ENCODE measurements at regions not wholly inside any gene's neighbourhood (a gene's known extent, or its start where the extent isn't known, plus 50 kb on each side); places are given as distances from the start of the nearest gene placed in this dataset.

GRCh38 chr5:34486160-34486848 is 169.8 kb upstream of the RAI14 start:
- Mint-ChIP-seq H3K4me1 (peaks cover 0 to 2% of the 10 kb centered on the region in 2 donors), H3K4me3 (no peak overlapping the region), H3K27me3 (peaks cover 33 to 38% of the 10 kb centered on the region in 2 donors), H3K9me3 (no peaks in the 10 kb centered on the region), H3K27ac (no peak overlapping the region), H3K36me3 (no peaks in the 10 kb centered on the region)
- peak; percentile 39 for DNase-seq
- peak; percentile 69 to 73 for ATAC-seq (replicated peaks)

- Mint-ChIP-seq H3K9me3 (no peaks in the 10 kb centered on the region), H3K4me1 (peaks cover 0 to 2% of the 10 kb centered on the region in 2 donors), H3K4me3 (no peak overlapping the region), H3K36me3 (no peaks in the 10 kb centered on the region), H3K27ac (no peak overlapping the region), H3K27me3 (peaks cover 33% of the 10 kb centered on the region in 2 donors)
- DNase-seq (no peak), ATAC-seq (replicated peaks) (no peak)
Measured at GRCh38 chr5:34486849-34487158, 169.3 kb upstream of the RAI14 start.

GRCh38 chr5:34487159-34487879 is 168.8 kb upstream of the RAI14 start:
- H3K36me3 Mint-ChIP-seq, result no peaks in the 10 kb centered on the region
- no peaks in the 10 kb centered on the region for H3K9me3 Mint-ChIP-seq
- H3K27me3 Mint-ChIP-seq, result peaks cover 27 to 31% of the 10 kb centered on the region in 2 donors
- H3K4me3 Mint-ChIP-seq, result no peak overlapping the region
- no peak for ATAC-seq (replicated peaks)
- no peak overlapping the region for H3K27ac Mint-ChIP-seq
- peaks cover 0 to 2% of the 10 kb centered on the region in 2 donors for H3K4me1 Mint-ChIP-seq
- DNase-seq, result no peak

- peaks cover 0 to 2% of the 10 kb centered on the region in 2 donors for H3K4me1 Mint-ChIP-seq
- H3K27me3 Mint-ChIP-seq, result peaks cover 23 to 31% of the 10 kb centered on the region in 2 donors
- ATAC-seq (replicated peaks) (no peak), DNase-seq (no peak)
- no peaks in the 10 kb centered on the region for H3K36me3 Mint-ChIP-seq
- H3K4me3 Mint-ChIP-seq, result no peak overlapping the region
- no peak overlapping the region for H3K27ac Mint-ChIP-seq
- H3K9me3 Mint-ChIP-seq, result no peaks in the 10 kb centered on the region
Measured at GRCh38 chr5:34487956-34488355, 168.2 kb upstream of the RAI14 start.

- peaks cover 0 to 1% of the 10 kb centered on the region in 2 donors for H3K9me3 Mint-ChIP-seq
- H3K27me3 Mint-ChIP-seq, result peaks cover 23 to 31% of the 10 kb centered on the region in 2 donors
- H3K4me1 Mint-ChIP-seq, result peaks cover 0 to 2% of the 10 kb centered on the region in 2 donors
- DNase-seq (no peak), ATAC-seq (replicated peaks) (no peak)
- H3K27ac Mint-ChIP-seq, result no peak overlapping the region
- no peaks in the 10 kb centered on the region for H3K36me3 Mint-ChIP-seq
- no peak overlapping the region for H3K4me3 Mint-ChIP-seq
Measured at GRCh38 chr5:34488984-34489383, 167.1 kb upstream of the RAI14 start.

- no peaks in the 10 kb centered on the region for H3K36me3 Mint-ChIP-seq
- H3K9me3 Mint-ChIP-seq, result peaks cover 0 to 1% of the 10 kb centered on the region in 2 donors
- no peak overlapping the region for H3K27ac Mint-ChIP-seq
- no peak for DNase-seq
- peaks cover 26 to 31% of the 10 kb centered on the region in 2 donors for H3K27me3 Mint-ChIP-seq
- no peak overlapping the region for H3K4me3 Mint-ChIP-seq
- H3K4me1 Mint-ChIP-seq, result peaks cover 0 to 5% of the 10 kb centered on the region in 2 donors
- ATAC-seq (replicated peaks), result no peak
Measured at GRCh38 chr5:34490506-34491250, 165.4 kb upstream of the RAI14 start.

- H3K4me3 Mint-ChIP-seq, result no peak overlapping the region
- H3K4me1 Mint-ChIP-seq, result peaks cover 0 to 4% of the 10 kb centered on the region in 2 donors
- no peak overlapping the region for H3K27ac Mint-ChIP-seq
- H3K36me3 Mint-ChIP-seq, result no peaks in the 10 kb centered on the region
- H3K27me3 Mint-ChIP-seq, result peaks cover 26 to 28% of the 10 kb centered on the region in 2 donors
- ATAC-seq (replicated peaks) (no peak), DNase-seq (no peak)
- H3K9me3 Mint-ChIP-seq, result peaks cover 0 to 1% of the 10 kb centered on the region in 2 donors
Measured at GRCh38 chr5:34491251-34491620, 164.9 kb upstream of the RAI14 start.

GRCh38 chr5:34494111-34494755 is 161.9 kb upstream of the RAI14 start:
- peaks cover 5 to 8% of the 10 kb centered on the region in 2 donors for H3K27me3 Mint-ChIP-seq
- H3K9me3 Mint-ChIP-seq, result peaks cover 0 to 1% of the 10 kb centered on the region in 2 donors
- ATAC-seq (replicated peaks), result no peak
- H3K4me1 Mint-ChIP-seq, result peaks cover 11 to 14% of the 10 kb centered on the region in 2 donors
- no peak for DNase-seq
- H3K27ac Mint-ChIP-seq, result no peak overlapping the region
- H3K36me3 Mint-ChIP-seq, result no peaks in the 10 kb centered on the region
- no peak overlapping the region for H3K4me3 Mint-ChIP-seq

- H3K36me3 Mint-ChIP-seq, result no peaks in the 10 kb centered on the region
- ATAC-seq (replicated peaks) (no peak), DNase-seq (no peak)
- peaks cover 0 to 1% of the 10 kb centered on the region in 2 donors for H3K9me3 Mint-ChIP-seq
- H3K27me3 Mint-ChIP-seq, result peaks cover 0 to 4% of the 10 kb centered on the region in 2 donors
- no peak overlapping the region for H3K4me3 Mint-ChIP-seq
- no peak overlapping the region for H3K27ac Mint-ChIP-seq
- H3K4me1 Mint-ChIP-seq, result peaks cover 14 to 21% of the 10 kb centered on the region in 2 donors
Measured at GRCh38 chr5:34495178-34495577, 160.9 kb upstream of the RAI14 start.

GRCh38 chr5:34496260-34496691 is 159.9 kb upstream of the RAI14 start:
- no peak overlapping the region for H3K27ac Mint-ChIP-seq
- DNase-seq, result no peak

GRCh38 chr5:34496701-34497469 is 159.2 kb upstream of the RAI14 start:
- peaks cover 0 to 1% of the 10 kb centered on the region in 2 donors for H3K9me3 Mint-ChIP-seq
- peaks cover 20 to 30% of the 10 kb centered on the region in 2 donors for H3K4me1 Mint-ChIP-seq

More at GRCh38 chr5:34496260-34496691, 159.9 kb upstream of the RAI14 start:
- peaks cover 20 to 30% of the 10 kb centered on the region in 2 donors for H3K4me1 Mint-ChIP-seq
- no peaks in the 10 kb centered on the region for H3K36me3 Mint-ChIP-seq
- no peak overlapping the region for H3K4me3 Mint-ChIP-seq
- peaks cover 0 to 1% of the 10 kb centered on the region in 2 donors for H3K9me3 Mint-ChIP-seq
- peaks cover 0 to 4% of the 10 kb centered on the region in 2 donors for H3K27me3 Mint-ChIP-seq
- no peak for ATAC-seq (replicated peaks)

GRCh38 chr5:34497470-34497808 is 158.7 kb upstream of the RAI14 start:
- no peak overlapping the region for H3K4me3 Mint-ChIP-seq
- peaks cover 20 to 30% of the 10 kb centered on the region in 2 donors for H3K4me1 Mint-ChIP-seq
- no peaks in the 10 kb centered on the region for H3K36me3 Mint-ChIP-seq
- DNase-seq (no peak), ATAC-seq (replicated peaks) (no peak)
- H3K27ac Mint-ChIP-seq, result no peak overlapping the region
- peaks cover 0 to 4% of the 10 kb centered on the region in 2 donors for H3K27me3 Mint-ChIP-seq
- peaks cover 0 to 1% of the 10 kb centered on the region in 2 donors for H3K9me3 Mint-ChIP-seq

More at GRCh38 chr5:34496701-34497469, 159.2 kb upstream of the RAI14 start:
- no peak overlapping the region for H3K4me3 Mint-ChIP-seq
- H3K36me3 Mint-ChIP-seq, result no peaks in the 10 kb centered on the region
- peaks cover 0 to 4% of the 10 kb centered on the region in 2 donors for H3K27me3 Mint-ChIP-seq
- peak overlapping the region; percentile 10 for H3K27ac Mint-ChIP-seq
- ATAC-seq (replicated peaks) (no peak), DNase-seq (no peak)

GRCh38 chr5:34498572-34498971 is 157.6 kb upstream of the RAI14 start:
- Mint-ChIP-seq H3K9me3 (no peaks in the 10 kb centered on the region), H3K4me3 (no peak overlapping the region), H3K27ac (peak overlapping the region; percentile 84), H3K4me1 (peaks cover 20 to 30% of the 10 kb centered on the region in 2 donors), H3K36me3 (no peaks in the 10 kb centered on the region), H3K27me3 (peaks cover 0 to 4% of the 10 kb centered on the region in 2 donors)
- DNase-seq (no peak), ATAC-seq (replicated peaks) (no peak)

All from stimulated activated naive B cell treated with anti-CD40 and anti-IgM and Interleukin-4, amounts not matched to agents 10 μg/mL and 1 μg/mL and 100 μg/mL, for 72 hours (primary cell).